SK-N-SH (cell line): ENCODE measurements at regions not wholly inside any gene's neighbourhood (a gene's known extent, or its start where the extent isn't known, plus 50 kb on each side); places are given as distances from the start of the nearest gene placed in this dataset.
A peak's percentile ranks its signal among the peaks of the same experiment; 100 is the strongest.

Experiments
- CTCF ChIA-PET: fragments of 300-600, 350-600 bp; formaldehyde crosslinking; extraction: SDS; loops from one replicate; lab custom pipeline; 2021; lab: Yijun Ruan, JAX
- POLR2A ChIA-PET: fragments of 350-600 bp; sonication (Branson Sonifier 250); formaldehyde crosslinking; extraction: SDS; loops from one replicate; lab custom pipeline; 2020; ENCODE audit warnings: antibody characterized with exemption, inconsistent platforms; lab: Yijun Ruan, JAX
- DNase-seq: peaks from one replicate; pipeline ENCODE4 v3.0.0; 2012
- H2AFZ ChIP-seq: fragments of 200-600 bp; sonication (generic); 2 replicates; pipeline ENCODE4 v1.8.1; 2016; ENCODE audit warnings: antibody characterized with exemption, mild to moderate bottlenecking, low read depth
- H3F3A ChIP-seq: fragments of 200-600 bp; sonication (generic); replicated peaks from 2 replicates; pipeline ENCODE3; 2016; ENCODE audit warnings: antibody characterized with exemption, mild to moderate bottlenecking; ENCODE audit not compliant: insufficient read depth
- H3K27ac ChIP-seq, 2 experiments: fragments of 200-500 bp in 1 of 2; fragments of 200-600 bp in 1 of 2; sonication (Bioruptor generic) in 1 of 2; sonication (generic), shearing (Covaris generic) in 1 of 2; 2 replicates each; pipeline versions ENCODE4 v1.5.1 to v1.6.1; 2014 to 2016; ENCODE audit warnings: low read depth in 2 of 2, inconsistent platforms in 1 of 2, low read length in 1 of 2, mild to moderate bottlenecking in 1 of 2, mixed read lengths in 1 of 2
- H3K27me3 ChIP-seq: fragments of 200-600 bp; sonication (generic), shearing (Covaris generic); 2 replicates; pipeline ENCODE4 v1.6.1; 2016; ENCODE audit warnings: mixed run types; ENCODE audit not compliant: insufficient read depth
- H3K36me3 ChIP-seq, 2 experiments: fragments of 200-500 bp in 1 of 2; fragments of 200-600 bp in 1 of 2; sonication (Bioruptor generic) in 1 of 2; sonication (generic) in 1 of 2; replicated peaks in 1 of 2; 2 replicates each; pipeline versions ENCODE3 to v1.5.1; 2014 to 2016; ENCODE audit warnings: low read length in 1 of 2, mild to moderate bottlenecking in 1 of 2; ENCODE audit not compliant: insufficient read depth in 2 of 2, control insufficient read depth in 1 of 2
- H3K4me1 ChIP-seq, 2 experiments: fragments of 200-500 bp in 1 of 2; fragments of 200-600 bp in 1 of 2; sonication (Bioruptor generic) in 1 of 2; sonication (generic), shearing (Covaris generic) in 1 of 2; 2 replicates each; pipeline versions ENCODE4 v1.5.1 to v1.6.1; 2014 to 2016; ENCODE audit warnings: low read depth in 1 of 2, low read length in 1 of 2, mixed run types in 1 of 2; ENCODE audit not compliant: insufficient read depth in 2 of 2, control insufficient read depth in 1 of 2
- H3K4me2 ChIP-seq: fragments of 200-600 bp; sonication (generic), shearing (Covaris generic); 2 replicates; pipeline ENCODE4 v1.6.1; 2017; ENCODE audit warnings: mixed run types
- H3K4me3 ChIP-seq, 2 experiments: fragments of 200-500 bp in 1 of 2; fragments of 200-600 bp in 1 of 2; sonication (Bioruptor generic) in 1 of 2; sonication (generic), shearing (Covaris generic) in 1 of 2; 2 replicates each; pipeline versions ENCODE4 v1.5.1 to v1.8.1; 2014 to 2016; ENCODE audit warnings: low read depth in 2 of 2, inconsistent platforms in 1 of 2, low read length in 1 of 2, mild to moderate bottlenecking in 1 of 2, mixed read lengths in 1 of 2, moderate library complexity in 1 of 2
- H3K79me2 ChIP-seq: fragments of 200-600 bp; sonication (generic); 2 replicates; pipeline ENCODE4 v1.8.1; 2017; ENCODE audit warnings: mild to moderate bottlenecking; ENCODE audit not compliant: insufficient read depth
- H3K9ac ChIP-seq: fragments of 200-600 bp; sonication (generic); 2 replicates; pipeline ENCODE4 v1.6.1; 2017; ENCODE audit warnings: mixed run types
- H3K9me2 ChIP-seq: fragments of 200-600 bp; sonication (generic); 2 replicates; pipeline ENCODE4 v1.6.1; 2017; ENCODE audit warnings: mixed run types
- H3K9me3 ChIP-seq: fragments of 200-600 bp; sonication (generic); 2 replicates; pipeline ENCODE4 v1.6.1; 2017; ENCODE audit warnings: mixed run types, mild to moderate bottlenecking, moderate library complexity
- H4K20me1 ChIP-seq: fragments of 200-600 bp; sonication (generic); 2 replicates; pipeline ENCODE4 v1.6.1; 2017; ENCODE audit warnings: mild to moderate bottlenecking, mixed run types; ENCODE audit not compliant: insufficient read depth
- ELF1 ChIP-seq: IDR thresholded peaks from 2 replicates; pipeline ENCODE4 v1.4.0; 2012
- EP300 ChIP-seq, 2 experiments: IDR thresholded peaks; 2 replicates each; pipeline versions ENCODE4 v1.4.0 to v1.6.1; 2012; ENCODE audit warnings: borderline replicate concordance in 1 of 2, low read depth in 1 of 2, low read length in 1 of 2
- EZH2phosphoT487 ChIP-seq: fragments of 200-600 bp; sonication (generic); IDR thresholded peaks from 2 replicates; pipeline ENCODE4 v1.6.1; 2017; ENCODE audit warnings: low read depth, mixed run types, mild to moderate bottlenecking, antibody characterized with exemption, moderate library complexity, borderline replicate concordance
- FOSL2 ChIP-seq: IDR thresholded peaks from 2 replicates; pipeline ENCODE4 v1.4.0; 2012; ENCODE audit warnings: low read depth, mild to moderate bottlenecking, moderate library complexity, borderline replicate concordance
- FOXM1 ChIP-seq: IDR thresholded peaks from 2 replicates; pipeline ENCODE4 v1.4.0; 2012; ENCODE audit warnings: low read depth, mild to moderate bottlenecking
- GABPA ChIP-seq: IDR thresholded peaks from 2 replicates; pipeline ENCODE4 v1.4.0; 2012; ENCODE audit warnings: low read depth, mild to moderate bottlenecking
- GATA2 ChIP-seq: sonication (generic); formaldehyde crosslinking; IDR thresholded peaks from 2 replicates; pipeline ENCODE4 v1.5.0; 2020; ENCODE audit warnings: mild to moderate bottlenecking, missing genetic modification reagents
- MEF2A ChIP-seq: IDR thresholded peaks from 2 replicates; pipeline ENCODE4 v1.4.0; 2012; ENCODE audit warnings: low read depth, borderline replicate concordance
- NFIC ChIP-seq: IDR thresholded peaks from 2 replicates; pipeline ENCODE4 v1.4.0; 2012; ENCODE audit warnings: borderline replicate concordance
- NRF1 ChIP-seq: IDR thresholded peaks from 2 replicates; pipeline ENCODE4 v1.6.1; 2012; ENCODE audit warnings: low read depth, mild to moderate bottlenecking, low read length
- POLR2AphosphoS5 ChIP-seq: IDR thresholded peaks from 2 replicates; pipeline ENCODE4 v1.6.1; 2012; ENCODE audit warnings: low read depth, low read length
- RXRA ChIP-seq: IDR thresholded peaks from 2 replicates; pipeline ENCODE4 v1.4.0; 2012; ENCODE audit warnings: low read depth, mild to moderate bottlenecking, borderline replicate concordance
- SIN3A ChIP-seq: IDR thresholded peaks from 2 replicates; pipeline ENCODE4 v1.6.1; 2012; ENCODE audit warnings: low read depth, mild to moderate bottlenecking, low read length, moderate library complexity, borderline replicate concordance
- SMC3 ChIP-seq: IDR thresholded peaks from 2 replicates; pipeline ENCODE4 v1.6.1; 2012; ENCODE audit warnings: low read depth, low read length, improper control_type of control experiment
- TEAD4 ChIP-seq: IDR thresholded peaks from 2 replicates; pipeline ENCODE4 v1.4.0; 2012; ENCODE audit warnings: mild to moderate bottlenecking, borderline replicate concordance; ENCODE audit not compliant: insufficient read depth
- WGBS: methylation state at CpG from one replicate; pipeline ENCODE4 v1.1.6; 2017; ENCODE audit warnings: low lambda C conversion rate; 5-methylcytosine and 5-hydroxymethylcytosine counted together
- TF ChIP-seq, protein P1 (sequence below): fragments of 150-350 bp; IDR thresholded peaks from 2 replicates; pipeline ENCODE4 v1.6.1; 2017; ENCODE audit warnings: antibody characterized with exemption, low read length, low read depth, borderline replicate concordance
- TF ChIP-seq, protein P2 (sequence below): IDR thresholded peaks from 2 replicates; pipeline ENCODE4 v1.4.0; 2012; ENCODE audit warnings: low read depth, borderline replicate concordance
- TF ChIP-seq, protein P3 (sequence below): IDR thresholded peaks from 2 replicates; pipeline ENCODE4 v1.4.0; 2012; ENCODE audit warnings: low read depth
- TF ChIP-seq, protein P4 (sequence below): fragments of 200-600 bp; sonication (generic); IDR thresholded peaks from 2 replicates; pipeline ENCODE4 v1.6.1; 2017; ENCODE audit warnings: antibody characterized with exemption, mild to moderate bottlenecking, moderate library complexity

DNA sequence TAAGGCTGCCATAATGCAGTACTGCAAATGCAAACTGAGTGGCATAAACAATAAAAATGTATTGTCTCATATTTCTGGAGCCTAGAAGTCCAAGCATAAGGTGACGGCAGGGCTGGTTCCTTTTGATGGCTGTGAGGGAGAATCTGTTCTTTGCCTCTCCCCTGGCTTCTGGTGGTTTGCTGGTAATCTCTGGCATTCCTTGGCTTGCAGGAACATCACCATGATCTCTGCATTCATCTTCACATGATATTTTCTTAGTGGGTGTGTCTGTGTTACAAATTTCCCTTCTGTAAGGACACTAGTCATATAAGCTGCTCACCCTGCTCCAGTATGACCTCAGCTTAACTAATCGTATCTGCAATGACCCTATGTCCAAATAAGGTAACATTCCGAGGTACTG is 1104.2 kb upstream of the CITED2 start:
- Histone ChIP-seq H3K4me2 (no peak overlapping the region), H3K9ac (no peak overlapping the region), H3K4me3 (no peak overlapping the region), H2AFZ (no peak overlapping the region), H4K20me1 (no peaks in the 10 kb centered on the region), H3K27ac (no peak overlapping the region), H3K27me3 (no peaks in the 10 kb centered on the region), H3K9me3 (no peaks in the 10 kb centered on the region), H3K4me1 (no peaks in the 10 kb centered on the region), H3K79me2 (no peaks in the 10 kb centered on the region), H3K9me2 (no peaks in the 10 kb centered on the region), H3F3A (no peaks in the 10 kb centered on the region), H3K36me3 (no peaks in the 10 kb centered on the region)
- POLR2A ChIA-PET = no interaction called here
- CTCF ChIA-PET = no interaction called here
- WGBS = 49% methylated on average over 3 of the region's 3 CpGs
- TF ChIP-seq, protein P1, sequence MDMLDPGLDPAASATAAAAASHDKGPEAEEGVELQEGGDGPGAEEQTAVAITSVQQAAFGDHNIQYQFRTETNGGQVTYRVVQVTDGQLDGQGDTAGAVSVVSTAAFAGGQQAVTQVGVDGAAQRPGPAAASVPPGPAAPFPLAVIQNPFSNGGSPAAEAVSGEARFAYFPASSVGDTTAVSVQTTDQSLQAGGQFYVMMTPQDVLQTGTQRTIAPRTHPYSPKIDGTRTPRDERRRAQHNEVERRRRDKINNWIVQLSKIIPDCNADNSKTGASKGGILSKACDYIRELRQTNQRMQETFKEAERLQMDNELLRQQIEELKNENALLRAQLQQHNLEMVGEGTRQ = no peak
- TF ChIP-seq SMC3 (no peak), FOSL2 (no peak), SIN3A (no peak), EZH2phosphoT487 (no peak), NRF1 (no peak), GATA2 (no peak), ELF1 (no peak), EP300 (IDR thresholded peaks at IDR 0.05; ENCODE audit: borderline replicate concordance in 1 of 2, low read depth in 1 of 2, low read length in 1 of 2) (no peak), NFIC (no peak), GABPA (no peak)
- TF ChIP-seq, protein P2, sequence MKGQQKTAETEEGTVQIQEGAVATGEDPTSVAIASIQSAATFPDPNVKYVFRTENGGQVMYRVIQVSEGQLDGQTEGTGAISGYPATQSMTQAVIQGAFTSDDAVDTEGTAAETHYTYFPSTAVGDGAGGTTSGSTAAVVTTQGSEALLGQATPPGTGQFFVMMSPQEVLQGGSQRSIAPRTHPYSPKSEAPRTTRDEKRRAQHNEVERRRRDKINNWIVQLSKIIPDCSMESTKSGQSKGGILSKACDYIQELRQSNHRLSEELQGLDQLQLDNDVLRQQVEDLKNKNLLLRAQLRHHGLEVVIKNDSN = no peak
- TF ChIP-seq, protein P3, sequence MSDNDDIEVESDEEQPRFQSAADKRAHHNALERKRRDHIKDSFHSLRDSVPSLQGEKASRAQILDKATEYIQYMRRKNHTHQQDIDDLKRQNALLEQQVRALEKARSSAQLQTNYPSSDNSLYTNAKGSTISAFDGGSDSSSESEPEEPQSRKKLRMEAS = no peak
- DNase-seq = no peak

DNA sequence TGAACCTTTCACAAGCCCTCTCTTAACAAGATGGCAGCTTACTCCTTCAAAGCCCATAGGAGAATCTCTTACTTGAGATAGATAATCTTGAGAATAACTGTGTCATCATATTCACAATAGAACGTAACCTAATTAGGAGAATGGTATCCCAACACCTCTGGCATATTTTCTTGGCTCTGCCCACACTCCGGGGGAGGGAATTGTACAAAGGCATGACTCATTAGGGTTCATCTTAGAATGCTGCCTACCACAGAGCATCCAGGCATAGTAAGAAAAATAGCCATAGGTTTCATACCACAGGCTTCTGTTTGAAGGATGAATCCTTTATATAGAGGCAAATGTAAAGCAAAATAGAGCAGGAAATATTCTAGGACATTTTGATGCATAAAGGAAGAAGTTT is 1100.6 kb upstream of the CITED2 start:
- no peaks in the 10 kb centered on the region for H3K4me1 ChIP-seq
- no peaks in the 10 kb centered on the region for H3K79me2 ChIP-seq
- ChIA-PET POLR2A (no interaction called here), CTCF (no interaction called here)
- no peak overlapping the region for H3K9ac ChIP-seq
- H2AFZ ChIP-seq = peak overlapping the region; percentile 59; the same call in 1 of the 2 replicates
- H3K27me3 ChIP-seq = no peaks in the 10 kb centered on the region
- no peak overlapping the region for H3K27ac ChIP-seq
- H3F3A ChIP-seq = no peaks in the 10 kb centered on the region
- H3K36me3 ChIP-seq = no peaks in the 10 kb centered on the region
- no peak overlapping the region for H3K4me3 ChIP-seq
- H3K9me2 ChIP-seq = no peaks in the 10 kb centered on the region
- H3K4me2 ChIP-seq = no peak overlapping the region
- TF ChIP-seq SIN3A = no peak
- no peak for TF ChIP-seq EP300 (IDR thresholded peaks at IDR 0.05; ENCODE audit: borderline replicate concordance in 1 of 2, low read depth in 1 of 2, low read length in 1 of 2)
- TF ChIP-seq TEAD4 = no peak
- TF ChIP-seq RXRA = no peak
- TF ChIP-seq, protein P4, sequence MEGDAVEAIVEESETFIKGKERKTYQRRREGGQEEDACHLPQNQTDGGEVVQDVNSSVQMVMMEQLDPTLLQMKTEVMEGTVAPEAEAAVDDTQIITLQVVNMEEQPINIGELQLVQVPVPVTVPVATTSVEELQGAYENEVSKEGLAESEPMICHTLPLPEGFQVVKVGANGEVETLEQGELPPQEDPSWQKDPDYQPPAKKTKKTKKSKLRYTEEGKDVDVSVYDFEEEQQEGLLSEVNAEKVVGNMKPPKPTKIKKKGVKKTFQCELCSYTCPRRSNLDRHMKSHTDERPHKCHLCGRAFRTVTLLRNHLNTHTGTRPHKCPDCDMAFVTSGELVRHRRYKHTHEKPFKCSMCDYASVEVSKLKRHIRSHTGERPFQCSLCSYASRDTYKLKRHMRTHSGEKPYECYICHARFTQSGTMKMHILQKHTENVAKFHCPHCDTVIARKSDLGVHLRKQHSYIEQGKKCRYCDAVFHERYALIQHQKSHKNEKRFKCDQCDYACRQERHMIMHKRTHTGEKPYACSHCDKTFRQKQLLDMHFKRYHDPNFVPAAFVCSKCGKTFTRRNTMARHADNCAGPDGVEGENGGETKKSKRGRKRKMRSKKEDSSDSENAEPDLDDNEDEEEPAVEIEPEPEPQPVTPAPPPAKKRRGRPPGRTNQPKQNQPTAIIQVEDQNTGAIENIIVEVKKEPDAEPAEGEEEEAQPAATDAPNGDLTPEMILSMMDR = no peak
- TF ChIP-seq FOXM1 = no peak
- TF ChIP-seq, protein P3 = no peak
- no peak for TF ChIP-seq MEF2A
- no peak for TF ChIP-seq EZH2phosphoT487
- no peak for TF ChIP-seq NFIC
- no peak for TF ChIP-seq POLR2AphosphoS5
- H4K20me1 ChIP-seq = no peaks in the 10 kb centered on the region
- DNase-seq = no peak
- no peaks in the 10 kb centered on the region for H3K9me3 ChIP-seq
- 32% methylated on average over 2 of the region's 2 CpGs for WGBS
